Esophagus squamous epithelium (tissue), 5 donors: ENCODE measurements at regions not wholly inside any gene's neighbourhood (a gene's known extent, or its start where the extent isn't known, plus 50 kb on each side); places are given as distances from the start of the nearest gene placed in this dataset.

Experiments used
- DNase-seq: peaks from one replicate; lab custom pipeline; 2025; lab: John Stamatoyannopoulos, UW
- H3K27ac ChIP-seq, 4 donors: fragments of 200-600 bp; sonication (generic); one replicate each; pipeline ENCODE4 v1.5.1; 2016 to 2019; ENCODE audit warnings: mild to moderate bottlenecking in 1 of 4
- H3K27me3 ChIP-seq, 4 donors: fragments of 200-600 bp; sonication (generic); 1 replicate in 3 of 4; 2 replicates in 1 of 4; pipeline versions ENCODE4 v1.5.1 to v1.6.0; 2017 to 2021; ENCODE audit warnings: antibody characterized with exemption in 1 of 4
- H3K36me3 ChIP-seq, 3 donors: fragments of 200-600 bp; sonication (generic); one replicate each; pipeline ENCODE4 v1.5.1; 2016 to 2019
- H3K4me1 ChIP-seq, 3 donors: fragments of 200-600 bp; sonication (generic); one replicate each; pipeline ENCODE4 v1.5.1; 2017 to 2019
- H3K4me3 ChIP-seq, 4 donors: fragments of 200-600 bp; sonication (generic); 1 replicate in 3 of 4; 2 replicates in 1 of 4; pipeline ENCODE4 v1.5.1; 2016 to 2019; ENCODE audit warnings: mild to moderate bottlenecking in 2 of 4, moderate library complexity in 1 of 4
- H3K9me3 ChIP-seq, 3 donors: fragments of 200-600 bp; sonication (generic); one replicate each; pipeline ENCODE4 v1.5.1; 2016 to 2019
- CTCF ChIP-seq, 6 experiments: fragments of 450-650 bp in 4 of 6; fragments of 200-600 bp in 2 of 6; sonication (generic) in 2 of 6; IDR thresholded peaks; one replicate each; pipeline ENCODE4 v1.5.1; 2016 to 2019; ENCODE audit warnings: antibody characterized with exemption in 6 of 6, mild to moderate bottlenecking in 4 of 6, moderate library complexity in 4 of 6
- POLR2A ChIP-seq, 4 donors: fragments of 450-650 bp; IDR thresholded peaks; one replicate each; pipeline ENCODE4 v1.6.1; 2017; ENCODE audit warnings: antibody characterized with exemption in 4 of 4, mild to moderate bottlenecking in 4 of 4, moderate library complexity in 3 of 4
- WGBS, 2 donors: methylation state at CpG; one replicate each; pipeline ENCODE4 v1.1.5; 2018; 5-methylcytosine and 5-hydroxymethylcytosine counted together
- intact Hi-C: fragments of 100-400 bp; cut with DNase I; formaldehyde crosslinking; loops from one replicate; pipeline ENCODE4 v1.15.0; 2022
- donor health status: DM: yes; HTN: yes; CAD: no.

DNA sequence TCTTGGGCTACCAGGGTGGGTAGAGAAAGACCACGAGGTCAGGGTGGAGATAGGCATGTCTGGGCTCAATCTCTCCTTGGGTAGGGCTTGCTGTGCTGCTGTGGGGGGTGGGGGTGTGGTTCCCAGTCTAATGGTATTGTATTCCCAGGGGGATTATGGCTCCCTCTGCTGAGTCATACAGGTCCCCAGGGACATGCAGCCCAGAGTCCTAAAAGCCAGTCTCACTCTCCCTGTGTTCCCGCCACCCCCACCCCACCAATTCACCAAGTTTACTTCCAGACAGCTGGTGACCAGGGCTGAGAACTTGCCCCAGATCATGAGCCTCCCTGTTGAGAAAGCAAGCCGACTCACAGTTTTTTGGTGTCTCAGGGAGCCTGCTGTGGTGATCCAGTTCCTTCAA, 367.6 kb downstream of the C12orf75 start:
- no peak for TF ChIP-seq CTCF (IDR thresholded peaks at IDR 0.05)
- no peak for TF ChIP-seq POLR2A (IDR thresholded peaks at IDR 0.05)
- no peak overlapping the region for H3K27ac ChIP-seq
- no peaks in the 10 kb centered on the region for H3K36me3 ChIP-seq
- intact Hi-C loops = no loop called here
- H3K4me1 ChIP-seq = no peaks in the 10 kb centered on the region
- no peaks in the 10 kb centered on the region for H3K27me3 ChIP-seq
- H3K9me3 ChIP-seq = no peaks in the 10 kb centered on the region
- 75 to 100% methylated on average over 1 to 2 of the region's 3 CpGs for WGBS, 2 donors
- DNase-seq = no peak
- no peak overlapping the region for H3K4me3 ChIP-seq

- H3K27me3 ChIP-seq = no peaks in the 10 kb centered on the region
- WGBS, 2 donors = 67 to 83% methylated on average over 1 of the region's 1 CpG
- TF ChIP-seq CTCF (IDR thresholded peaks at IDR 0.05) (no peak), POLR2A (IDR thresholded peaks at IDR 0.05) (no peak)
Observed at GRCh38 chr12:105699209-105699608, 368.7 kb downstream of the C12orf75 start.

DNA sequence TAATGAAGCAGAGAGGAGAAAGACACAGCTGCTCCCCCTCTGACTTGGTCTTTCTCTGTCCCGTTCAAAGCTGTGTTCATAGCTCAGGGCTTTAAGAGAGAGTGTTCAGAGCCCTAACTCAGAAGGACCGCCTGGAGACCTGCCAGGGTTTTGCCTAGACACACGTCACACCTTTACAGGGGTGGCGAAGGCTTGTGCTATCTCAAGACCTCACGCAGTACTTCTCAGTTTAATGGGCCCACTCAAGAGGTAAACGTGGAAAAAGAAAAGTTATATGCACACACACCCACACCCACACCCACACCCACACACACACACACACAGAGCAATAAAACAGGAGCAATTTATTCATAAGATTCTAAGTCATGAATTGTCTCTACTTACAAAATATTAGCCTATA, 374.3 kb downstream of the C12orf75 start:
- Histone ChIP-seq H3K9me3 (no peaks in the 10 kb centered on the region), H3K27ac (no peak overlapping the region), H3K4me3 (no peak overlapping the region), H3K27me3 (no peaks in the 10 kb centered on the region), H3K36me3 (no peaks in the 10 kb centered on the region), H3K4me1 (peaks cover 0 to 6% (median 0%) of the 10 kb centered on the region in 3 donors)
- intact Hi-C loops = loop anchor here (10.0 kb wide), 1 partner anchor 430 kb away; the partner anchor contains the start of gene NUAK1
- 74 to 79% methylated on average over 5 to 6 of the region's 6 CpGs for WGBS, 2 donors
- DNase-seq = no peak
- TF ChIP-seq CTCF (IDR thresholded peaks at IDR 0.05) (no peak), POLR2A (IDR thresholded peaks at IDR 0.05) (no peak)

More at GRCh38 chr12:105699209-105699608, 368.7 kb downstream of the C12orf75 start:
- Histone ChIP-seq H3K9me3 (no peaks in the 10 kb centered on the region), H3K36me3 (no peaks in the 10 kb centered on the region), H3K4me1 (no peaks in the 10 kb centered on the region), H3K4me3 (no peak overlapping the region), H3K27ac (no peak overlapping the region)
- no peak for DNase-seq
- intact Hi-C loops = no loop called here

- WGBS, 2 donors = 85 to 93% methylated on average over 8 of the region's 8 CpGs
- Histone ChIP-seq H3K9me3 (no peaks in the 10 kb centered on the region), H3K4me1 (peaks cover 0 to 6% (median 0%) of the 10 kb centered on the region in 3 donors), H3K27me3 (no peaks in the 10 kb centered on the region), H3K27ac (no peak overlapping the region), H3K36me3 (no peaks in the 10 kb centered on the region), H3K4me3 (no peak overlapping the region)
- intact Hi-C loops = loop anchor here (10.0 kb wide), 1 partner anchor 430 kb away; the partner anchor contains the start of gene NUAK1
- no peak for DNase-seq
- TF ChIP-seq POLR2A (IDR thresholded peaks at IDR 0.05) = no peak
- TF ChIP-seq CTCF (IDR thresholded peaks at IDR 0.05) = no peak
Observed at GRCh38 chr12:105705235-105705634, 374.7 kb downstream of the C12orf75 start.

DNA sequence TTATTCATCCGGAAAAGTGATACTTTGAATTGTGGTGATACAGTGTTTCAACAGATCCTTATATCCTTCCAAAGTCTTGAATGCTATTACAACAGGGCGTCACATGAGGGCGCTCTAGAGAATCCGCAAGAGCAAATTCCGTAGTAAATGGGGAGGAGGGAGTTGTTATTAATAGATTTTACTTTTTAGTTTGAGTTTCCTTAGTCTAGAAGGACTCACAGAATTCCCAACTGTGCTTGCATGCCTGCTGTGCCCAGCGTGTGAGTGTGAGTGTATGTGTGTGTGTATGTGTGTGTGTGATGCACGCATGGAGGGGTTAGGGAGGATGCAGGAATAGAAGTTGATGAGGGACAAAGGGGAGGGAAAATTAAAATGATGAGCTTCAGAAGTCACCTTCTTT, 375.3 kb downstream of the C12orf75 start:
- H3K27ac ChIP-seq = no peak overlapping the region
- TF ChIP-seq CTCF (IDR thresholded peaks at IDR 0.05) (peak in 5 of 6 experiments; percentile 48 to 75 (median 58)), POLR2A (IDR thresholded peaks at IDR 0.05) (no peak)
- intact Hi-C loops = loop anchor here (10.0 kb wide), 1 partner anchor 429 kb away; the partner anchor contains the start of gene NUAK1
- WGBS, 2 donors = 28 to 32% methylated on average over 7 of the region's 7 CpGs
- no peak overlapping the region for H3K4me3 ChIP-seq
- H3K27me3 ChIP-seq = no peaks in the 10 kb centered on the region
- DNase-seq = no peak
- H3K9me3 ChIP-seq = no peaks in the 10 kb centered on the region
- peaks cover 0 to 6% (median 0%) of the 10 kb centered on the region in 3 donors for H3K4me1 ChIP-seq
- no peaks in the 10 kb centered on the region for H3K36me3 ChIP-seq
